ENCODE measurements at regions not wholly inside any gene's neighbourhood (a gene's known extent, or its start where the extent isn't known, plus 50 kb on each side); places are given as distances from the start of the nearest gene placed in this dataset.
"Not testable (repeated sequence)": the region's sequence is repeated elsewhere in the genome, so short reads cannot be mapped to it uniquely, and the experiment has no call there.

DNA sequence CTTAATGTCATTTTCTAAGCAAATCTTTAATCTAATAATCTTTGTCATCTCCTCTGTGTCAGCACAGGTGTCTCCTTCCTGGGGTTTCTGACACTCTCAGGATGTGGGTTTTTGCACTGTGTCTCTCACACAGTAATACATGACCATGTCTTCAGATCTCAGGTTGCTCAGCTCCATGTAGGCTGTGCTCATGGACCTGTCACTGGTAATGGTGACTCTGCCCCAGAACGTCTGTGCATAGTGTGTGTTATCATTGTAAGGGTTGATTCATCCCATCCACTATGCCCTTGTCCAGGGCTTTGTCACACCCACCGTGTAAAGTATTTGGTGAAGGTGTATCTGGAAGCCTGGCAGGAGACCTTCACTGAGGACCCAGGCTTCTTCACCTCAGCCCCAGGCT lies 506.1 kb downstream of the TP53TG3F start:
- not testable (repeated sequence) for H2AFZ ChIP-seq (ENCODE audit: low read length); H3K4me3 ChIP-seq (ENCODE audit: low read length); H3K27me3 ChIP-seq (ENCODE audit: low read length); H3K79me2 ChIP-seq (ENCODE audit: low read length); H3K4me2 ChIP-seq (ENCODE audit: low read depth, low read length, poor library complexity, severe bottlenecking); H4K20me1 ChIP-seq (ENCODE audit: insufficient read depth, low read depth, low read length); DNase-seq; H3K36me3 ChIP-seq (ENCODE audit: insufficient read depth, low read length); H3K27ac ChIP-seq (ENCODE audit: low read length); H3K9me2 ChIP-seq (replicated peaks; ENCODE audit: insufficient read depth, low read length); H3K9ac ChIP-seq (ENCODE audit: low read length); H3K9me3 ChIP-seq (ENCODE audit: low read length); H3K4me1 ChIP-seq (ENCODE audit: low read length)

DNA sequence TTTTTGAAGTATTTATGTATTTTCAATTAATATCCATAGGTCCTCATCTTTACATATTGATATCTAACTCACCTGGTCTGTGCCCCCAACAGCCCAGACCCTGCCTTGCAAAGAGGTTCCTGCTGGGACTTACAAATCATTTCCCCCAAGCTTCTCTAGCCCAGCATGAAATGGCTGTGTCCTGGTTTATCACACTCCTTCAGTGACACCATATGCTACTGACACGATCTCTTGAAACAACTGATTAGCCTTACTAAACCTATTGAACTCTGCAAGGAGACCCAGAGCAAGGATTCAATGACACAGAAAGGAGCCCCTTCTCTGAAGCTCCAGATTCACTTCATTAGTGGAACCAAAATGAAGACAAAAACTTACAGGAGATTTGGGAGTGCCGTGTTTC lies 507.4 kb downstream of the TP53TG3F start:
- H3K27ac ChIP-seq (ENCODE audit: low read length); H3K4me2 ChIP-seq (ENCODE audit: low read depth, low read length, poor library complexity, severe bottlenecking); H3K9ac ChIP-seq (ENCODE audit: low read length); DNase-seq; H3K36me3 ChIP-seq (ENCODE audit: insufficient read depth, low read length); H3K9me2 ChIP-seq (replicated peaks; ENCODE audit: insufficient read depth, low read length); H3K4me3 ChIP-seq (ENCODE audit: low read length); H3K27me3 ChIP-seq (ENCODE audit: low read length); H2AFZ ChIP-seq (ENCODE audit: low read length); H3K4me1 ChIP-seq (ENCODE audit: low read length); H4K20me1 ChIP-seq (ENCODE audit: insufficient read depth, low read depth, low read length); H3K9me3 ChIP-seq (ENCODE audit: low read length); H3K79me2 ChIP-seq (ENCODE audit: low read length): not testable (repeated sequence)

DNA sequence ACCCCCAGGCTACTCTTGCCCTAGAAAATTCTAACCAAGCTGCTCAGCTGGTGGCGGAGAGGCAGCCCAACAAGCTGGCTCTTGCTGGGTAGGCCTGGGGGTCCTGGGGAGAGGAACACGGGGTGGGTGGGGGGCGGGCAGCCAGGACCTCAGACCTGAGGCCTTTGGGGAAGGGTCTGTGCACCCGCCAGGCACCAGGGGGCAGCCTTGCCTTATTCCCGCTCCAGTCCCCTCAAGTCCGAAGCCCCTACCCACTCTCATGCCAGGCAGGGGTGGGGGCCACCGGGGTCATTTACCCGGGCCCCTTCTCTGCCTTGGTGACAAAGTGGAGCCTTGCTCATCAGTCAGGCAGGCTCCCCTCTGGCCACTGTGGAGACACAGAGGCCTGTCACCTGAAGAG lies 515.1 kb downstream of the TP53TG3F start:
- H3K9me2 ChIP-seq (replicated peaks; ENCODE audit: insufficient read depth, low read length); H3K9ac ChIP-seq (ENCODE audit: low read length); H3K27me3 ChIP-seq (ENCODE audit: low read length); DNase-seq; H3K27ac ChIP-seq (ENCODE audit: low read length); H3K9me3 ChIP-seq (ENCODE audit: low read length); H3K79me2 ChIP-seq (ENCODE audit: low read length); H4K20me1 ChIP-seq (ENCODE audit: insufficient read depth, low read depth, low read length); H3K36me3 ChIP-seq (ENCODE audit: insufficient read depth, low read length); H3K4me3 ChIP-seq (ENCODE audit: low read length); H3K4me1 ChIP-seq (ENCODE audit: low read length); H3K4me2 ChIP-seq (ENCODE audit: low read depth, low read length, poor library complexity, severe bottlenecking); H2AFZ ChIP-seq (ENCODE audit: low read length): not testable (repeated sequence)

DNA sequence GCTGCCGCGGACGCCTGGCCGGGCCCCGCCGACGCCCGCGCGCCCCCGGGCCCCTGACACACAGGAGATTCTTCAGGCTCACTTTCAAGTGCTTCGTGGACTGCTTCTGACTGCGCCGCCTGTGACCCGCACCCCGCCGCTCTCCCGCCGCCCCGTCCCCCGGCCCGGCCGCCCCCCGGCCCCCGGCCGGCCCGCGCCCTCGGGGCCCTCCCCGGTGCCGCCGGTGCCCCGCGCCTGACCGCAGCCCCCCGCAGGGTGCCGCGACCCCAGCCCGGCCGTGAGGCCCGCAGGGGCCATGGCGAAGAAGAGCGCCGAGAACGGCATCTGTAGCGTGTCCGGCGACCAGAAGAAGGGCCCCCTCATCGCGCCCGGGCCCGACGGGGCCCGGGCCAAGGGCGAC lies 516.3 kb downstream of the TP53TG3F start:
- H3K4me1 ChIP-seq (ENCODE audit: low read length); H3K9me2 ChIP-seq (replicated peaks; ENCODE audit: insufficient read depth, low read length); H3K9ac ChIP-seq (ENCODE audit: low read length); H3K27me3 ChIP-seq (ENCODE audit: low read length); H3K79me2 ChIP-seq (ENCODE audit: low read length); H3K9me3 ChIP-seq (ENCODE audit: low read length); H3K36me3 ChIP-seq (ENCODE audit: insufficient read depth, low read length); DNase-seq; H2AFZ ChIP-seq (ENCODE audit: low read length); H3K4me3 ChIP-seq (ENCODE audit: low read length); H4K20me1 ChIP-seq (ENCODE audit: insufficient read depth, low read depth, low read length); H3K4me2 ChIP-seq (ENCODE audit: low read depth, low read length, poor library complexity, severe bottlenecking); H3K27ac ChIP-seq (ENCODE audit: low read length): not testable (repeated sequence)

DNA sequence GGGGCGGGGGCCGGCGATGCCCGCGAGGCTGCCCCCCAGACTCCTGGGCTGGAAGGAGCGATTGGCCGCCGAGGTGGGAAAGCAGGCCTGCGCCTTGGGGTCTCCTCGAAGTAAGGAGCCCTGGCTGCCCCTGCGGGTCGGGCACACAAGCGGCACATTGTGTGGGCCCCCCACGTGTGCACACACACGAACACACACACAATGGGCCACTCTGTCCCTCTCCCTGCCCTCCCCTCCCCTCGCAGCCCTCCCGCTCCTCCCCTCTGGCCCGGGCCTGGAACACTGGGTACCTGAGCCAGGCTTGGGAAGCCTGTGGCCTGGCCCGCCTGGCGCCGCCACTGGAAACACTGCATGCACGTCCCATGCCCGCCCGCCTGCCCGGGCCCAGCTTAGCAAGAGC lies 517.1 kb downstream of the TP53TG3F start:
- not testable (repeated sequence) for H2AFZ ChIP-seq (ENCODE audit: low read length); DNase-seq; H3K9me2 ChIP-seq (replicated peaks; ENCODE audit: insufficient read depth, low read length); H3K4me3 ChIP-seq (ENCODE audit: low read length); H4K20me1 ChIP-seq (ENCODE audit: insufficient read depth, low read depth, low read length); H3K4me1 ChIP-seq (ENCODE audit: low read length); H3K79me2 ChIP-seq (ENCODE audit: low read length); H3K9me3 ChIP-seq (ENCODE audit: low read length); H3K36me3 ChIP-seq (ENCODE audit: insufficient read depth, low read length); H3K4me2 ChIP-seq (ENCODE audit: low read depth, low read length, poor library complexity, severe bottlenecking); H3K27me3 ChIP-seq (ENCODE audit: low read length); H3K27ac ChIP-seq (ENCODE audit: low read length); H3K9ac ChIP-seq (ENCODE audit: low read length)

DNA sequence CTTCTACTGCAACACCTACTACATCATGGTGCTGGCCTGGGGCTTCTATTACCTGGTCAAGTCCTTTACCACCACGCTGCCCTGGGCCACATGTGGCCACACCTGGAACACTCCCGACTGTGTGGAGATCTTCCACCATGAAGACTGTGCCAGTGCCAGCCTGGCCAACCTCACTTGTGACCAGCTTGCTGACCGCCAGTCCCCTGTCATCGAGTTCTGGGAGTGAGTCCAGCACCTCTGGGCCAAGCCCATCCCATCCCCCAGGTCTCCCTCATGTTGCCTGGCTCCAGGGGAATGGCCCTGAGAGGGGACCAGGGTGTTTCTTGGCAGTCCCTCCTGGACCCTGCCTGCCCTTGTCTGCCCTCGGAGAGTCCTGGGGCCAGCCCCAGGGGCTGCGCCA lies 519.4 kb downstream of the TP53TG3F start:
- H4K20me1 ChIP-seq (ENCODE audit: insufficient read depth, low read depth, low read length); H3K9me3 ChIP-seq (ENCODE audit: low read length); H3K27ac ChIP-seq (ENCODE audit: low read length); H2AFZ ChIP-seq (ENCODE audit: low read length); DNase-seq; H3K79me2 ChIP-seq (ENCODE audit: low read length); H3K27me3 ChIP-seq (ENCODE audit: low read length); H3K9ac ChIP-seq (ENCODE audit: low read length); H3K36me3 ChIP-seq (ENCODE audit: insufficient read depth, low read length); H3K4me2 ChIP-seq (ENCODE audit: low read depth, low read length, poor library complexity, severe bottlenecking); H3K4me3 ChIP-seq (ENCODE audit: low read length); H3K9me2 ChIP-seq (replicated peaks; ENCODE audit: insufficient read depth, low read length); H3K4me1 ChIP-seq (ENCODE audit: low read length): not testable (repeated sequence)

DNA sequence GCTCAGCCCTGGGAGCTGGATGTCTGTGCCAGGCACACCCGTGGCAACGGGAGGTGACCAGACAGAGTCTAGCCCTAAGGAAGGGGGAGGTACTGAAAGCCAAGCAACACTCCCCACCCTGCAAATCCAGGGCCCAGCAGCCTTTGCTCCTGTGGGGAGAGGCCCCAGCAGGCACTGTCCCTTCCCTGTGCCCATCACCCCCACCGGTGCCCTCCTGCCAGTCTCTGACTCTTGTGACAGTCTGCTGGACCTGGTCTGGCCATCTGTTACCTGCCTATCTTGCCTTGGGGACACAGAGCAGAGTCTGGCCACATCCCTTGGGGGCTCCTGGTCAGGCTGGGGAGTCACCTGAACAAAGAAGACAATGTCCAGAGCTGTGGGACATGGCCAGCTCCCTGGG lies 520.2 kb downstream of the TP53TG3F start:
- not testable (repeated sequence) for H2AFZ ChIP-seq (ENCODE audit: low read length); H3K27me3 ChIP-seq (ENCODE audit: low read length); H3K36me3 ChIP-seq (ENCODE audit: insufficient read depth, low read length); H3K27ac ChIP-seq (ENCODE audit: low read length); H3K9me3 ChIP-seq (ENCODE audit: low read length); H3K4me2 ChIP-seq (ENCODE audit: low read depth, low read length, poor library complexity, severe bottlenecking); H3K4me1 ChIP-seq (ENCODE audit: low read length); H4K20me1 ChIP-seq (ENCODE audit: insufficient read depth, low read depth, low read length); DNase-seq; H3K9me2 ChIP-seq (replicated peaks; ENCODE audit: insufficient read depth, low read length); H3K79me2 ChIP-seq (ENCODE audit: low read length); H3K4me3 ChIP-seq (ENCODE audit: low read length); H3K9ac ChIP-seq (ENCODE audit: low read length)

DNA sequence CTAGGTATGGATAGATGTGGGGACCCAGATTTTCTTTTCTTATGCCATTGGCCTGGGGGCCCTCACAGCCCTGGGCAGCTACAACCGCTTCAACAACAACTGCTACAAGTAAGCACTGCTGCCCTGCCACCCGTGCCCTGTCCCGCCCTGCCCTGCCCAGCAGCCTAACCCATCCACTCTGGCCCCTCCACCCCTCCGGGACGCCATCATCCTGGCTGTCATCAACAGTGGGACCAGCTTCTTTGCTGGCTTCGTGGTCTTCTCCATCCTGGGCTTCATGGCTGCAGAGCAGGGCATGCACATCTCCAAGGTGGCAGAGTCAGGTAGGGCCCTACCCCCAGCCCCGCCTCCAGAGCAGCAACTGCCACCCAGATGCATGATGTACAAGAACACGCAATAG lies 521.3 kb downstream of the TP53TG3F start:
- not testable (repeated sequence) for H3K9me3 ChIP-seq (ENCODE audit: low read length); H3K4me3 ChIP-seq (ENCODE audit: low read length)

DNA sequence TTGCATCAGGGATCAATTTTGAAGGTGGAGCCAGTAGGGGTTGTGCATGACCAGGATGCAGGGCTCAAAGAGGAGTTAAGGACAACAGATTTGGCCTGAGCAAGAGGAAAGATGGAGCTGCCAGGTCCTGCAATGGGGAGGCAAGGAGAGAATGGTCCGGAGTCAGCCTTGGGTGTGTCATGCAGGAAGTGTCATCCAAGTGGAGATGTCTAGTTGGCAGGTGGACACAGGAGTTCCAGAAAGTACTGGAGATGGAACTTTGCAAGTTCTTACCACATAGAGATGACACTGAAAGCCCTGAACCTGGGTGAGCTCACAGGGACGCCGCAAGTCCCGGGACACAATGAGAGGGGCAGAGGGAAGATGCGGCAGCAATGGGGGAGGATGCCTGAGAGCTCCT lies 525.0 kb downstream of the TP53TG3F start:
- not testable (repeated sequence) for H3K79me2 ChIP-seq (ENCODE audit: low read length); H3K36me3 ChIP-seq (ENCODE audit: insufficient read depth, low read length); H3K4me2 ChIP-seq (ENCODE audit: low read depth, low read length, poor library complexity, severe bottlenecking); DNase-seq; H4K20me1 ChIP-seq (ENCODE audit: insufficient read depth, low read depth, low read length); H3K27me3 ChIP-seq (ENCODE audit: low read length); H3K27ac ChIP-seq (ENCODE audit: low read length); H3K9me2 ChIP-seq (replicated peaks; ENCODE audit: insufficient read depth, low read length); H3K9ac ChIP-seq (ENCODE audit: low read length); H3K9me3 ChIP-seq (ENCODE audit: low read length); H2AFZ ChIP-seq (ENCODE audit: low read length); H3K4me1 ChIP-seq (ENCODE audit: low read length); H3K4me3 ChIP-seq (ENCODE audit: low read length)

More for the DNA sequence above, 521.3 kb downstream of the TP53TG3F start:
- not testable (repeated sequence) for H3K9ac ChIP-seq (ENCODE audit: low read length); DNase-seq; H3K27me3 ChIP-seq (ENCODE audit: low read length); H3K4me1 ChIP-seq (ENCODE audit: low read length); H3K36me3 ChIP-seq (ENCODE audit: insufficient read depth, low read length); H4K20me1 ChIP-seq (ENCODE audit: insufficient read depth, low read depth, low read length); H2AFZ ChIP-seq (ENCODE audit: low read length); H3K79me2 ChIP-seq (ENCODE audit: low read length); H3K9me2 ChIP-seq (replicated peaks; ENCODE audit: insufficient read depth, low read length); H3K27ac ChIP-seq (ENCODE audit: low read length); H3K4me2 ChIP-seq (ENCODE audit: low read depth, low read length, poor library complexity, severe bottlenecking)
